ENCODE measurements at regions not wholly inside any gene's neighbourhood (a gene's known extent, or its start where the extent isn't known, plus 50 kb on each side); places are given as distances from the start of the nearest gene placed in this dataset.

- TF ChIP-seq, protein P1, sequence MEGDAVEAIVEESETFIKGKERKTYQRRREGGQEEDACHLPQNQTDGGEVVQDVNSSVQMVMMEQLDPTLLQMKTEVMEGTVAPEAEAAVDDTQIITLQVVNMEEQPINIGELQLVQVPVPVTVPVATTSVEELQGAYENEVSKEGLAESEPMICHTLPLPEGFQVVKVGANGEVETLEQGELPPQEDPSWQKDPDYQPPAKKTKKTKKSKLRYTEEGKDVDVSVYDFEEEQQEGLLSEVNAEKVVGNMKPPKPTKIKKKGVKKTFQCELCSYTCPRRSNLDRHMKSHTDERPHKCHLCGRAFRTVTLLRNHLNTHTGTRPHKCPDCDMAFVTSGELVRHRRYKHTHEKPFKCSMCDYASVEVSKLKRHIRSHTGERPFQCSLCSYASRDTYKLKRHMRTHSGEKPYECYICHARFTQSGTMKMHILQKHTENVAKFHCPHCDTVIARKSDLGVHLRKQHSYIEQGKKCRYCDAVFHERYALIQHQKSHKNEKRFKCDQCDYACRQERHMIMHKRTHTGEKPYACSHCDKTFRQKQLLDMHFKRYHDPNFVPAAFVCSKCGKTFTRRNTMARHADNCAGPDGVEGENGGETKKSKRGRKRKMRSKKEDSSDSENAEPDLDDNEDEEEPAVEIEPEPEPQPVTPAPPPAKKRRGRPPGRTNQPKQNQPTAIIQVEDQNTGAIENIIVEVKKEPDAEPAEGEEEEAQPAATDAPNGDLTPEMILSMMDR (IDR thresholded peaks at IDR 0.05; ENCODE audit: unreplicated experiment in 3 of 3): no peak
- peak overlapping the region in 1 of 3 experiments; percentile 19 for H3K27ac Mint-ChIP-seq
- peaks cover 4% of the 10 kb centered on the region for H3K9me3 Mint-ChIP-seq
- H3K27me3 Mint-ChIP-seq (ENCODE audit: low read depth): peaks cover 25% of the 10 kb centered on the region
- no peaks in the 10 kb centered on the region for H3K36me3 Mint-ChIP-seq (ENCODE audit: low read depth)
- H3K4me1 Mint-ChIP-seq: peaks cover 32% of the 10 kb centered on the region
- H3K4me3 Mint-ChIP-seq: no peak overlapping the region
Observed at GRCh38 chr22:44549701-44550100, 51.7 kb upstream of the RTL6 start.

DNA sequence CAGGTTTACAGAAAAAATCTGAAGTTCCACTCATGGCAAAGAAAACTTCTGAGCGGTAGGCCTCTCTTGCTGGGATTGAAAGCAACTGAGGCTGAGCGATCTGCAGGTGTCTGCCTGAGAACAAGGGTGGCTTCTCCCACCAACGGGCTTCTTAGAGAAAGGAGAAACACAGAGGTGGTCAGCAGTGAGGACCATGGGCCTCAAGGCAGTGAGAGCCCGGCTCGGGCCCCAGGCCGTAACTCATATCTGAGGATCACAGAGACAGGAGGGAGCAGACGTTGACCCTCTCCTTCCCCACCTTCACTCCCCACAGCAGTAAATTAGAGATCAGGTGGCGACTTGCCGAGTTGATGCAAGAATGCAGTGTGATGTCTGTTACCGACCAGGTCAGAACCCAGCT, 50.9 kb upstream of the RTL6 start:
- peaks cover 4% of the 10 kb centered on the region for H3K9me3 Mint-ChIP-seq
- no peaks in the 10 kb centered on the region for H3K36me3 Mint-ChIP-seq (ENCODE audit: low read depth)
- H3K27me3 Mint-ChIP-seq (ENCODE audit: low read depth): peaks cover 28% of the 10 kb centered on the region
- no peak overlapping the region for H3K27ac Mint-ChIP-seq
- H3K4me1 Mint-ChIP-seq: peaks cover 32% of the 10 kb centered on the region
- TF ChIP-seq, protein P1 (IDR thresholded peaks at IDR 0.05; ENCODE audit: unreplicated experiment in 3 of 3): no peak
- no peak overlapping the region for H3K4me3 Mint-ChIP-seq

All from nephron (organoid).